Posterior vena cava (tissue), 2 donors: ENCODE measurements at regions not wholly inside any gene's neighbourhood (a gene's known extent, or its start where the extent isn't known, plus 50 kb on each side); places are given as distances from the start of the nearest gene placed in this dataset.

Experiments
- DNase-seq: peaks from one replicate; pipeline ENCODE4 v3.0.0-alpha.2; 2020; ENCODE audit warnings: low spot score
- intact Hi-C, 2 donors: fragments of 100-400 bp; cut with DNase I; formaldehyde crosslinking; loops; one replicate each; pipeline versions ENCODE4 v1.14.1 to v1.14.2; 2022 to 2023
- donor health status: DM: yes; HTN: yes; CAD: no.
- donor health status: DM: yes; HTN: yes; CAD: no.

- DNase-seq: no peak
- intact Hi-C loops: no loop called here
Observed at GRCh38 chr14:51521764-51522163, 129.9 kb upstream of the FRMD6 start.

- DNase-seq: no peak
- intact Hi-C loops: no loop called here
Observed at GRCh38 chr14:51523243-51523642, 128.5 kb upstream of the FRMD6 start.

- no peak for DNase-seq
- intact Hi-C loops: no loop called here
Observed at GRCh38 chr14:51525739-51526138, 126.0 kb upstream of the FRMD6 start.

- intact Hi-C loops: no loop called here
- no peak for DNase-seq
Observed at GRCh38 chr14:51527073-51527472, 124.6 kb upstream of the FRMD6 start.

- intact Hi-C loops: no loop called here
- DNase-seq: no peak
Observed at GRCh38 chr14:51529736-51530135, 122.0 kb upstream of the FRMD6 start.

- intact Hi-C loops: no loop called here
Observed at GRCh38 chr14:51533160-51533559, 118.5 kb upstream of the FRMD6 start.

GRCh38 chr14:51533872-51534553 is 117.7 kb upstream of the FRMD6 start:
- intact Hi-C loops: no loop called here
- no peak for DNase-seq

More at GRCh38 chr14:51533160-51533559, 118.5 kb upstream of the FRMD6 start:
- no peak for DNase-seq

GRCh38 chr14:51534610-51535011 is 117.1 kb upstream of the FRMD6 start:
- DNase-seq: no peak

GRCh38 chr14:51535443-51536044 is 116.2 kb upstream of the FRMD6 start:
- DNase-seq: no peak
- intact Hi-C loops: no loop called here

More at GRCh38 chr14:51534610-51535011, 117.1 kb upstream of the FRMD6 start:
- intact Hi-C loops: no loop called here

GRCh38 chr14:51538973-51539372 is 112.7 kb upstream of the FRMD6 start:
- DNase-seq: no peak
- intact Hi-C loops: no loop called here

GRCh38 chr14:51539571-51540037 is 112.1 kb upstream of the FRMD6 start:
- no peak for DNase-seq
- intact Hi-C loops: no loop called here

GRCh38 chr14:51540364-51540763 is 111.3 kb upstream of the FRMD6 start:
- no peak for DNase-seq
- intact Hi-C loops: no loop called here

GRCh38 chr14:51544471-51544870 is 107.2 kb upstream of the FRMD6 start:
- intact Hi-C loops: no loop called here

GRCh38 chr14:51544901-51545300 is 106.8 kb upstream of the FRMD6 start:
- DNase-seq: no peak
- intact Hi-C loops: no loop called here

More at GRCh38 chr14:51544471-51544870, 107.2 kb upstream of the FRMD6 start:
- no peak for DNase-seq

- no peak for DNase-seq
- intact Hi-C loops: no loop called here
Observed at GRCh38 chr14:51545396-51545795, 106.3 kb upstream of the FRMD6 start.

GRCh38 chr14:51546099-51546498 is 105.6 kb upstream of the FRMD6 start:
- intact Hi-C loops: no loop called here
- DNase-seq: no peak

- intact Hi-C loops: no loop called here
Observed at GRCh38 chr14:51546603-51547258, 105.0 kb upstream of the FRMD6 start.

GRCh38 chr14:51547260-51547659 is 104.5 kb upstream of the FRMD6 start:
- no peak for DNase-seq
- intact Hi-C loops: no loop called here

More at GRCh38 chr14:51546603-51547258, 105.0 kb upstream of the FRMD6 start:
- DNase-seq: no peak

GRCh38 chr14:51547701-51548100 is 104.0 kb upstream of the FRMD6 start:
- intact Hi-C loops: no loop called here
- no peak for DNase-seq

GRCh38 chr14:51548187-51548586 is 103.5 kb upstream of the FRMD6 start:
- DNase-seq: no peak
- intact Hi-C loops: no loop called here

GRCh38 chr14:51550636-51551035 is 101.1 kb upstream of the FRMD6 start:
- DNase-seq: no peak
- intact Hi-C loops: no loop called here
